HG03139 (cell line): ENCODE measurements at regions not wholly inside any gene's neighbourhood (a gene's known extent, or its start where the extent isn't known, plus 50 kb on each side); places are given as distances from the start of the nearest gene placed in this dataset.
A peak's percentile ranks its signal among the peaks of the same experiment; 100 is the strongest.

Source experiments
- ATAC-seq: cut with Tn5 transposase; IDR thresholded peaks from one replicate; pipeline ENCODE4 v1.9.1; 2021; ENCODE audit not compliant: unreplicated experiment

DNA sequence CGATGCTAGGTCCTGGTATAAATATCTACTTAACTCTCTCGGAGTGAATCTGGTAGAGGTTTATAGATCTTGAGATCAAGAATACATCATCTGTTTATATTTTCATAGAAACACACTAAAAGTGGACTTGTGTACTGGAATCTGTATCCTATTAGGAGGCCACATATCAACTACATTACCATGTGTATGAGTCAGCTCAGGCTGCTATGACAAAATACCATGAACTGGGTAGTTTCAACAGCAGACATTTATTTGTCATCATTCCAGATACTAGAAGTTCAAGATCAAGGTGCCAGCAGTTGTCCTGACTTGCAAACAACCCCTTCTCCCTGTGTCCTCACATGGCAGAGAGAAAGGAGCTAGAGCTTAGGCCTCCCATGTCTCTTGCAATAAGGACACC is 113.9 kb upstream of the PFKP start:
- no peak for ATAC-seq

DNA sequence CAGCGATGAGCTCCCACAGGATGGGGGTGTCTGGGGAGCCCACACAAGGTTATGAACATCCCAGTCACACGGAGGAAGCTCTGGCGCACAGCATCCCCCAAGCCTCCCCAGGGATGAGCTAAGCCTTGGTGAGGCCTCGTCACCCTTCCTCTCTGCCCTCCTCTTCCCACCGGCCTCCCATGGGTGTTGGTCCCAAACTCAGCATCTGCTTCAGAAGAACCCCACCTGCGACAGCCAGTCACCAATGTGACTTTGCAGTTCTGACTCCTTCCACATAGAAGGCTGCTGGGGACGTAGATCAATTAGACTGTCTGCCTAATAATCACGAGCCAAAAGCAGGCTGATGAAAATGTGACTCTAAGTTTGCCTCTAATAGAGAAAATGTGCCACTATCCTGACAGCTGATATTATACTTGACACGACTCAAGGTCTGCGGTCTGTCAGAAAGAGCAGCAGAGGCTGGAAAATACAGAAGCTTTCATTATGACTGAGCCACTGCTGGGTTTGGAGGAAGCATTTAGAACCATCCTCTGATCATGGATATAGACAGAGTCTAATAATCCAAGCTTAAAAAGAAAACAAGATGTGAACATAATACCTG is 116.0 kb upstream of the PFKP start:
- ATAC-seq, result no peak

DNA sequence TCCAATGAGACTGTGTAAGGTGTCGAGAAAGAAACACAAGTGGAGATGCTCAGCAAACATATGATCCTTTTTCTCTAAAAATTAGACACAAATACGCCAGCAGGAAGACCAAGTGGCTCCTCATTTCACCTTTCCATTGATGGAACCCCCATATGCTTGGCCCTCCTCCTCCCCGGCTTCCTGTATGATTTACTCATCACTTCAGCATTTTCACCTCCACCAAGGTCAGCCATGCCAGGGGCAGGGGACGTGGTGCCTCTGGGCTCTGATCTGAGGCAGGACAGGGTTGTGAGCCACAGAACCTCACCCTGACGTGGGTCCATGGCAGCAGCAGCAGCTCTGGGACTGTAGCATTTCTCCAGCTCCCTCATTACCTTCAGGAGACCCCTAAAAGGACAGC is 116.8 kb upstream of the PFKP start:
- no peak for ATAC-seq

DNA sequence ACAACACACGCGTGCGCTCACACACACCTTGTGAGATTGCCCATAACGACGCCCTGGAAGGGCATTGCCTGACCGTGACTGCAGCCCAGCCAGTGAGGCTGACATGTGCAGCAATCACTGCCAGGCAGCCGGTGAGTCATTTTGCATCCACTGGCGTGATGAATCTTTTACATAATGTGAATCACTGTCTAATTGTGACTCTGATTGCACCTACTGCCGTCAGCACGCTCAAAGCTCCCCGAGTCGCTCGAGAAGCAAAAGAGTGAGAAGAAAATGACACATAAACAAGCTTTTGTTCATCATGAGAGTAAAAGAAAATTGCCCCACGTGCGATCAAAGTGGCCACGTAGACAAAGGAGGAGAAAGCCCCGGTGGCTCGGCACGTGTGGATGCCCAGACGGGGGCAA is 117.4 kb upstream of the PFKP start:
- ATAC-seq, result no peak

DNA sequence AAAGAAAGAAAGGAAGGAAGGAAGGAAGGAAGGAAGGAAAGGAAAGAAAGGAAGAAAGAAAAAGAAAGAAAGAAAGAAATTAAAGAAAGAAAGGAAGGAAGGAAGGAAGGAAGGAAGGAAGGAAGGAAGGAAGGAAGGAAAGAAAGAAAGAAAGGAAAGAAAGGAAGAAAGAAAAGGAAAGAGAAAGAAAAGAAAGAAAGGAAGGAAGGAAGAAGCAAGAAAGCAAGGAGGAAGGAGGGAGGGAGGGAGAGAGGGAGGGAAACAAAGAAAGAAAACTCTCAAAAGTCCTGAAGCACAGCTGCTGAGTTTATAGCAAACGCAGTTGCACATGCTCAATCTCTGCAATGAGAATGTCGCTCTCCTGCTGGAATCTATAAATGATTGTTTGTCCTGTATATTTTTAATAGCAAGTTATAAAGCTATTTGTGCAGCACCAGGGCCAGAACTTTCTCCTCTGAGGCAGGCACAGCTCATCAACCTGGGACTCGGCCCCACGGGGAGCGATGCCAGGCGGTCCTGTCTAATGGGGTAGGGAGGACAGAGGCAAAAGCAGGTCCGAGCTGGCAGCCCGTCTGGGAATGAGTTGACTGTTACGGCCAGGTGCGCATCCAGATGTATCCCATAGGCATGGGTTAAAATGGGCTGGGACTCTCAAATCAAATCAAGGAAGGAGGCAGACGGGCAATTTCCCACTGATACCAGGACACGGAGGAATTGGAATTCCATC is 118.0 kb upstream of the PFKP start:
- no peak for ATAC-seq

DNA sequence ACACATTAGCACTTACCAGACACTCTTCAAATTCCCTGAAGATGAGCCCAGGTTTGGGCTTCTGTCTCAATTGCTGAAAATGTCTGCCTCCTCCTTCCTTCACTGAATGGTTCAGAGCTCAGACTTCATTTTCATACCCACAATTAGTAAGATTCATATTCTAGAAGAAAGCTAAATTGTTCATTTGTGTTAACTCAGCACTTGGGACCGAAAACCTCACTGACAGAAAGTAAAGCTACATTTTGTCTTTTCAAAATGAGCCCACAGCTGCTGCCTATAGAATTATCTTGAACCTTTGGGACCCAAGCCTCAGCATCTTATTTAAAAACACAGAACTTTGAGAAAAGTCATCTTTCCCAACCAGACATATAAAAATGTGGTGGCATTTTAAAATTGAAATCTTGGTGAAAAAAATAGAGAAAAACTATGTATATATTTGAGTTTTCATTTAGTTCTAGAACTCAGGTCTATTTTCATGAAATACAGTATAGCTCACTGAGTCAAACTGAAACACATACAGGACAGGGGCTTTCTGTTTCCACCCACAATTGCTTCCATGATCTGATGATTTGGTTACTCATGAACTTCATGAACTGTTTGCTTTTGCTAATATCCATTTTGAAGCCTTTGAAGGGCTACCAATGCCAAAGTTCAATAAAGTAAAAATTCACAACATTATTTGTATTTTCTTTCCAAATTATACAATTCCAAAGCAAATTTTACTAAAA is 119.1 kb upstream of the PFKP start:
- peak; percentile 74 for ATAC-seq

DNA sequence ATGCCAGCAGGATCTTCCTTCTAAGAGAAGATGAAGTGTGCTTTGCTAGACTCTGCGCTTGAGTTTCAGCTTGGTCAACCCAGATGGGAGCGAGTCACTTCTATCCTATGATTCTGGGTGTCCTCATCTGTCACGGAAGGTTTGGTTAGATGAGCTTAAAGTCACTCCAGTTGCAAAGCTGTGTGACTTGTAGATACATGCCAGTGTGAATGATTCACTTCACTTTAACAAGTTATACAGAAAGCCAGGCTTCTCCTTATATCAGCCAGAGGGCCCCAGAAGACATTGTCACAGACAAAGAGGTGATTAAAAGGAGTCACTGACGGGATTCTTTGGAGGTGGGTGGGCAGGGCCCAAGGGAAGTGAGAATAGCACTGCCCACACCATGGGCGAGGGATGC is 122.6 kb upstream of the PFKP start:
- no peak for ATAC-seq

DNA sequence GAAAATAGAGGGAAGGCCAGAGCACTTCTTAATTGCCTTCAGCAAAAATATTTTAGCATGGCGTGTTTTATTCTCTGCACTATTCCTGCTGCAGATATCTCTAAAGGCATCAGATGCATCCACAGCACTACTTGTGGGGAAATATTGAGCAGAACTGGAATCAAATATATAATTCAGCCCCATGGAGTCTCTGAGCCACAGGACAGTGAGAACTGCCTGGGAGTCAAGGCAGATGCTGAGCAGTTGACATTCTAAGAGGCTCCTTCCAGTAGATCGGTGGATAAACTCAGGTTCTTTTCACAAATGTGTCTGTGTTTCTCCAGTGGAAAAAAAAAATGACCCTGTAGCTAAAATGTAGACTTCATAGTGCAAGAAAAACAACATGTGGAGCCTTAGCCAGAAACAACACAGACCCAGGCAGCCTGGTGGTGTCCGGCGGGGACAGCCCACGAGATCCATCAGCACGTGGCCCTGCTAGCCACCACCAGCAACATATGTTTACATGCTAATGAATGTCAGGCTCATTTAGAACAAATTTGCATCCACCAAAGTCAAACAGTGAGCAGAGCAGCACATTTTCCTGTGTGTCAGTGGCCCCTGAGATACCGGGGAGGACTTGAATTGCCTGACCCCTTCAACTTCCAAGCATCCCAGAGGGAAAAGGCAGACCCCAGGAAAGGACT is 123.3 kb upstream of the PFKP start:
- ATAC-seq, result no peak

DNA sequence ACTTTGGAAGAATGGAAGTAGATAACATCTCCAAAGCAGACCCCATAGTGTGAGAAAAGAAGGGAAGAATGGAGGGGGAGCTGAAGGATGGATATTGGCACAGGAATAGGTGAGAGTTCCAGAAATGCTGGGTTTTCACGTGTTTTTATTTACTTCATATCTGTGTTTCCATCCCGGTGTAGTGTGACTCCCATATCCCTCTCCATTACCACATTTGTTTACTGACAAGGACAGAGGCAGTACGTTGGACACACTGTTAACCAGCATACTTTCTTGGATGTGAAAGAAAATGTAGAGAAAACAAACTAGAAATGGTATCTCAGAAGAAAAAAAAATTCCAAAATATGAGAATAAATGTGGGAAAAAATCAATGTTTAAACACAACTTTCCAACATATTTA is 124.4 kb upstream of the PFKP start:
- ATAC-seq, result no peak

DNA sequence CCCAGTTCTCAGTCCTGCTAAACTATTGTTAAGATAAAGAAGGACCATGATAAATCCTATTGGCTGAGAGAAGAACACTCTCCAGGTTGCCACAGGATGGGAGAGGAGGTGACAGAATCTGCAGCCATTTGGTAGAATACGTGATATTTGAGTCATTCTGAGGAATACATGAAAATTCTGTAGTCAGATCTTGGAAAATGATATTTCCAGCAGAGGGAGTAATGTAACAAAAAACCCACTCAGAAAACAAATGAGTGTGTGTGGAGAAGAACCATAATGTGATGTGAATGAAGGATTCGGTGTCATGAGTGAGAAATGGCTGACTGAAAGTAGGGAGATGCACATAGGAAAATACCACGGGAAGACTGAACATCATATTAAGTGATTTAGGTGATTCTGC is 128.5 kb upstream of the PFKP start:
- no peak for ATAC-seq

DNA sequence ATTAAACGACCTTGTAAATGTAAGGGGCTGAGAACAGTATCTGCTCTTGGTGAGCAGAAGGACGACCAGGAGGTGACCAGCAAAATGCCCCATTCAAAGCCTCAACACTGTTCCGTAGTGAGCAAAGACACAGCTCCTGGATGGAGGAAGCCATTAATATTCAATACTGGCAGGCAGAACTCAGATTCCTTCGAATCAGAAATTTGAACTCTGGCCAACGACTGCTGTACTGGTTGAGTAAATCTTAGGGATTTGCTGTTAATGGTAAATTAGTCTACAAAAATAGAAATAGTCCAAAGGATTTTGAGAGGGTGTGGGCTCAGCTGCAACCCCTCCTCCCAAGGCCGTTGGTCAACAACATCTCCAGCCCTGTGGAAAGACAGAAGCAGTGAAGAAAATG is 130.5 kb upstream of the PFKP start:
- ATAC-seq, result no peak

DNA sequence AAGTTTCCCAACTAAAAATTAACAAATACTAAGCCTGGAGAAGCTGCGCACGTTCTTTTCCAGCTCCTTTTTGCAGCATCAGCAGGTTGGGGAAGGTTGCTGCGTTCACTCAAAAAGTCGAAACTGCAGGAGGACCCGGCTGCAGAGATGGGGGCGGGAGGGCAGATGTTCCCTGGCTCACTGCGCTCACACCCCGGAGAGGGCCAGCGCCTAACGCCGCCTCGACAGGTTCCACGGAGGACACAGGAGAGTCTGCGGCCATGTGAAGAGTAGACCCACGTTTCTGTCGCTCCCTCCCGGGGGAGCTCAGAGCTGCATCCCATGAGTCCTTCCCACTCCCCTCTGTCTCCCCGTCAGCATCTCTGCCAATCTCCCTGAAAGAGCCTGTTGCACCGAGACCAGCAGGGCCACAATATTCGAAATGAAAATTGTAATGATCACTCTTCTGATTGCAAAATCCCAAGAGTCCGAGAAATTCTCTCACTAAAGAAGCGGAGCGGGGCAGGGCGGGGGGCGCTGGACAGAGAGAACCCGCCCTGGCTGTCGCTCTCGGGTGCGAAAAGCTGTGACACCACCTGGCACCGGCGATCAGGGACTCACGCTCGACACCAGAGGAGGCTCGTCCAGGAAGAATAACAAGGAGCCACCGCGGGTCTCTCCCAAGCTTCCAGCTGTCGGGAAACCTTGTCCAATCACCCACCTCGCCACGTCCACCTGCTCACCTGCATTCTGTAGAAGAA is 131.5 kb upstream of the PFKP start:
- no peak for ATAC-seq

DNA sequence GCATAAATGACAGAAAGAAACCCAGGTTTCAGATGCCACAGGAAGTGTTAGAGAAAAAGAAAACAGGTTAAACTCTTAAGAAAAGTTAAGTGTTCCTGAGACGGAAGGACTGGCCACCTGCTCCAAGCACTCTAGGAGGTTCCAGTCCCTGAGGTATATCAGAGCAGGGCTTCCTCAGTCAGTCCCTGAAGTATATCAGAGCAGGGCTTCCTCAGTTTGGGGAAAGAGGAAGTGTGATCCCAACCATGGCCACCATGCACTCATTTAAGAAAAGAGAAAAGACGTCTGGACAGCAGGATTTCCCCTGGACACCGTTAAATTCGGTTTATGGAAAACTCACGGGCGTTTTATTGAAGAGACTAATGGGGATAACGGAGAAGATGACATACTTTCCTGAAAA is 133.4 kb upstream of the PFKP start:
- ATAC-seq, result no peak

DNA sequence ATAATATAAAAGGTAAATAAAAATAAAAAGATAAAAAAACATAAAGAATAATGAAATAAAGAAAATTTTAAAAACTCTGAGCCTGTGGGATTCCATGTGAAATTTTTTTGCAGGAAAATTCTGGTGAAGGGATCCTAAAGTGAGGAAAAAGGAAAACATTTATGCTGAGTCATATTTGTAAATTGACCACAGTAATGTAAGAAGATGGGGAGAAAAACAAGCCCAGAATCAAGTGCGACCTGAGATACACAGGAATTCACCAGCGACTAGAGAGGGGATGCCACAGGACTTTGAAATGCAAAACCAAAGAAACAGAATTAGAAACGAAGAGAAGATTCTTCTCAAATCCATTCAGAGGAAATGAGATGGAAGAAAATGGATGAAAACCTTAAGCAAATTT is 133.8 kb upstream of the PFKP start:
- no peak for ATAC-seq

DNA sequence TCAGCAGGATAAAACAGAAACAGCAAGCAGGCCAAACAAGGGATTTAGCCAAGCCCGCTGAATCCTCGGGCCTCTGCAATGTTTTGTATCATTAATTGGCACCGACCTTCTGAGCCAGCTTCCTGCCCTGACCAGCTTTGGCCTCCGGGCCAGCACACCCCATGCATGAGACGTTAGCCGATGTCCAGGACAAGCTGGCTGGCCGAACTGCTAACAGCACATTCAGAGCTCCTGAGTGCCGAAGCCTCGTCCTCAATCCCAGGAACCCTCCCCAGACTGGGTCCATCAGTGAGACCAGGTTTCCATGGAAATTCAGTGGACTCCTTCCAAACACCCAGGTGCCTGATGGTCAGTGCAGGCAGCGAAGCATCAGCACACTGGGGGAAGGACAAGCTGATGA is 134.3 kb upstream of the PFKP start:
- ATAC-seq, result no peak

DNA sequence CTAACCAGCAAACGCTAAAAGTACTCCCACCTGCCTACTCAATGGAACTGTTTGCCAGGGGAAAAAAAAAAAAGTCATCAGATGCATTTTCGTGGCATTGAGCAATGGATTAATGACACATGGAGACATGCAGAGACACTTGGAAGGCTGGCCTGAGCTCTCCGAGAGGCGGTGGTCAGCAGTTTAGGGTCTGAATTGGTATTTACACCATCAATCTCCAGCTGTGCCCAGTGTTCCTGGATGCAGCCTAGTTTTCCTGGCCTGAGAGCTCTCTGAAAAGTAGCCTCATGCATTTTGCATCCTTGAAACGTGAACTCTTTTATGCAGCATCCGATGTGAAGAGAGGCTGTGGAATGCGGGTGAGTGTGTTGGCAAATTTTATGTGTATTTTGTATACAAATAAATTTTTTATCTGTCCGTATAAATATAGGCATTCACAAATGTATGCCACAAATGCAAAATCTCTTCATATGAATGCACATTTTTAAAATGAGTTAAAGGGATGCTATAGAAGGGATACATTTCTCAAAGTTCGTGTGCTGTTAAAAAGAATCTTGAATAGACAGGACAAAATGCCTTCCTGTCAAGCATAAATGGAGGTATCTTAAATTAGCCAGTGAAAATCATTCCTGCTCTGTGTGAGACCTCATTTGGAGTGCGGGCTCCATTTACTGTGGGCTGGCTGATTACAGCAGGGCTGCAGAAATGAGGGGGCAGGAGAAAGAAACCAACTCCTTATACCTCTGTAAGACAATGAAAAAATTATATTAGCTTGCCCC is 137.7 kb upstream of the PFKP start:
- no peak for ATAC-seq

DNA sequence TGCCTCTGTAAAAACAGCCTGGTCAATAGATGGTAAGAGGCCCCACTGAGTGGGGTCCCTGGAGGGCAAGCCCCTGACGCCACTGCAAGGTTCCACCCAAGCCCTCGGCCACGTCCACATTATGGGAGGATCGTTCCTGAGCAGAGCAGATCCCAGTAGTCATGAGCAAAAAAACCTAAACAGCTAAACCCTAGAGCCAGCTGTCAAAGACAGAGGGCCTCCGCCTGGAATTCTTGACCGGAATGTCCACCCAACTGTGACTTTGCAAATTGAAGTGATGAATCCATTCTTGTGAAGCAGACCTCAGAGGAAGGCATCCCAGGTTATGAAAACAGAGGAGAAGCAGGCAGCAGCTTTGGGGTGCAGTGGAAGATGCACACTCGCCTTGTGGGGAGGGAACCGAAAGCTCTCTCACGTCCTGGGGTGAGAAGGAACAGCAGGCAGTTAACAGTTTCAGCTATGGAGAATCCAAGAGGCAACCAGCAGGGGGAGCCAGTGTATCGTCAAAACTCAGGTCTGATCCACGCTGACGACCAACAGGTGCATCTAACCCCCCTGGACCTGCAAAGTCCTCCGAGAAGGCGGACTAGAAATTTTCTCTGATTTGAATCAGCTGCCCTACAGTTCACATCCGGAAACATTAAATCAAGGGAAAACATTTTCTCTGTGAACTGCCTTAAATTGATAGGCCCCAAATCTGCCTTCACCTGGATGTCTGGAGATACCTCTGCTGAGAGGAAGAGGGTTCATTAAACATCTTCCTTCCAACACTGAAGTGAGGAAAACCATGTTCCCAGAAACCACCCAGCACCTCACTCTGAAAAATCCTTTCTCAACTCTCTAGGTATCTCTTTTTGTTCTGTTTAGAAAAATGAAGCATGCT is 139.1 kb upstream of the PFKP start:
- ATAC-seq, result peak; percentile 87

DNA sequence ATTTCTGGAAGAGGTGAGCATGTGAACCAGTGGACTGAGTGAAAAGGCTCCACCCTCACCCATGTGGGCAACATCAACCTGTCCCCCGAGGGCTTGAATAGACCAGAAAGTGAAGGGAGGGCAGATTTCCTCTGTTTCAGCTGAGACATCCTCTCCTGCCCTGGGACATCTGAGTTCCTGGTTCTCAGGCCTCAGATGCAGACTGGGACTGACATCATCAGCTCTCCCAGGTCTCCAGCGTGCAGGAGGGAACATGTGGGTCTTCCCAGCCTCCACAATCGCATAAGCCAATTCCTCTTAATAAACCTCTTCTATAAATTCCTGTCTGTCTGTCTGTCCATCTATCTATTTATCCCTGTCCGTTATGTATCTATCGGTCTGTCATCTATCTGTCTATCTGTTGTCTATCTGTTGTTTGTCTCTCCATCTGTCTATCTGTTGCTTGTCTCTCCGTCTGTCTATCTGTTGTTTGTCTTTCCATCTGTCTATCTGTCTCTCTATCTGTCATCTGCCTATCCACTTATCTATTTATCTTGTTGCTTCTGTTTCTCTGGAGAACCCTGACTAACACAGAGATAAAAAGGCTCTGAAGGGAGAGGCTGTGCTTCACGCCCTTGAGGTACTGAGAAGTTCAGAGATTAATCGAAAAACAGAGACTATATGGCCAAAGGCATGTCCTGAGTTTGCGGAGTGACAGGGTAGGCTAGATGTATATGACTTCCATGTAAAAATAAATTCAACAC is 140.3 kb upstream of the PFKP start:
- no peak for ATAC-seq

DNA sequence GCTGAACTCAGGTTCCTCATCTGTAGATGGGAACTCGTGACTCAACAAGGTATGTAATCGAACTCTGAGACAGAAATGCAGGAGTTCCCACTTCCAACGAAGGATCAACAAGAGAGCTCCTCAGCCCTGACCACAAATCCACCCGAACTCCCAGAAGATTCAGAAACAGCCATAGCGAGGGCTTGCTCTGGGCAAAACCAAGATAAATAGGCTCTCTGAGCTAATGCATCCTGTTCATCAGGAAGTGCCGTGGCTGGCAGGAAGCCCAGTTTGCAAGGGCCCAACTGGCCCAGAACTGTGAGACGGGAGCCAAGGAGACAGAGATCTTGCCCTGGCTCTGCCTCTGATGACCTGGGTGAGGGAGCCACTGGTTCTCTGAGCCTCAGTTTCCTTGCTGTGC is 141.7 kb upstream of the PFKP start:
- ATAC-seq, result no peak
